Dedifferentiated amniotic fluid mesenchymal stem cell (primary cell): ENCODE measurements at regions not wholly inside any gene's neighbourhood (a gene's known extent, or its start where the extent isn't known, plus 50 kb on each side); places are given as distances from the start of the nearest gene placed in this dataset.

Source experiments
- DNase-seq: peaks from one replicate; pipeline ENCODE4 v3.0.0-alpha.2; 2016; ENCODE audit errors: extremely low spot score

DNA sequence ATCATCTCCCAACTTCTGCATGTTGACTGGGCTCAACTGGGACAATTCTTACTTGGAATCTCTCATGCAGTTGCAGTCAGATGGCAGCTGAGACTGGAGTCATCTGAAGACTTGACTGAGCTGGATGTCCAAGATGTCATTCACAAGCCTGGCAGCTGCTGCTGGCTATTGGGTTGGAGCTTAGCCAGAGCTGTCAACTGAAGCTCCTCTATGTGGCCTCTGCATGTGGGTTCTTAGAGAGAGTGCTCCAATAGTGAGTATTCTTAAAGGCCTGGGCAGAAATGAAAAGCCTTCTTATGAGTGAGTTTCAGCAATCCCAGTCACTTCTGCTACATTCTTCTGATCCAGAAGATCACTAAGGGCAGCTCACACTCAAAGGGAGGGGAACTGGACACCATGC is 440.9 kb downstream of the LRIG3 start:
- DNase-seq = no peak

DNA sequence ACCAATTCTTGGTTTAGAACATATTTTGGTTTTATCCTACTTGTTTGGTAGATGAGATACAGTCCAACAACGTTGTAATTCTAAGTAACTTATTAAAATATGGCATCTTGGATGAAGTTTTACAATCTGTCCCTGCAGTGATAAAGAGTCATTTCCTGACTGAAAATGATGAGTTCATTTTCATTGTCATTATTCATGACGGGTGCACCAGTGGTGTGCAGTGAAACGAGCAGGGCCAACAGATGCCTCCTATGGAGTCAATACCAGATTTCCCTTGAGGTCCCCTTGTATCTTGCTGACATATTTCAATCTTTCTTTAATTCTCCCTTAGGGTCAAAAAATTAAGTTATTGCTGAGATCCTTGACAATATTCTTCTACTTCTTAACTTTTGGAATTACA is 438.5 kb downstream of the LRIG3 start:
- no peak for DNase-seq

- no peak for DNase-seq
Measured at GRCh38 chr12:58487255-58487654, 433.0 kb downstream of the LRIG3 start.

DNA sequence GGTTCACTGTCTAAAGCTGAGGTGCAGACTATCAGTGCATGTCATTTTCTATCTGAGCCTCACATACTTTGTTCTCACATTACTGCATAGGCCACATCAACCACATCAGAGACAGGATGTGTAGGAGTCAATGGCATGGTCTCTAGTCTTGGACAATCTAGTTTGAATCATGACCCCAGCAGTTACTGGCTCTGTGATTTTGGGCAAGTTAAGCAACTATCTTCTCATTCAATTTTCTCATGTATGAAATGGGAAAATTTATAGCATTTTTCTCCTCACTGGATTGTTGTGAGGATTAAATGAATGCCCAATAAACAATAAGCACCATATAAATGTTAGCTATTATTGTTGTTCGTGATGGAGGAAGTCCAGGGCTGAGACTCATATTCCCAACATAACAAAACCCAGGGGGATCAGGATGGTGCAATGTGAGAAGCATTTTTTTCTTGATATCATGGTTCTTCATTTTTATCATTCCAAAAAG is 432.6 kb downstream of the LRIG3 start:
- peak; percentile 36 for DNase-seq

- DNase-seq = no peak
Measured at GRCh38 chr12:58489394-58489793, 430.9 kb downstream of the LRIG3 start.

DNA sequence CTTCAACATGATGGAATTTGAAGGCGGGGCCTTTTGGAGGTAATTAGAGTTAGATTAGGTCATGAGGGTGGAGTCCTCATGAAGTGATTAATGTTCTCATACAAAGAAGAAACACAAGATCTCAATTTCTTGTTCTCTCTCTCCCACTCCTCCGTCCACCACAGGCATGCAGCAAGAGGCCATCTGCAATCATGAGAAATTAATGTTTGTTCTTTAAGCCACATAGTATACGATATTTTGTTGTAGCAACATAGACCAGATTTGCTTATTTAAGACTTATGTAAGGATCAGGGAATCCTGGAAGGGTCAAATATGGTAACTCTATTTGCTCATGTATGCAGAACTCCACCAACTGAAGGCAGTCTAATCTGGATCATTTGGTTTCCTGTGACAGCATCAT is 429.0 kb downstream of the LRIG3 start:
- peak; percentile 81 for DNase-seq

DNA sequence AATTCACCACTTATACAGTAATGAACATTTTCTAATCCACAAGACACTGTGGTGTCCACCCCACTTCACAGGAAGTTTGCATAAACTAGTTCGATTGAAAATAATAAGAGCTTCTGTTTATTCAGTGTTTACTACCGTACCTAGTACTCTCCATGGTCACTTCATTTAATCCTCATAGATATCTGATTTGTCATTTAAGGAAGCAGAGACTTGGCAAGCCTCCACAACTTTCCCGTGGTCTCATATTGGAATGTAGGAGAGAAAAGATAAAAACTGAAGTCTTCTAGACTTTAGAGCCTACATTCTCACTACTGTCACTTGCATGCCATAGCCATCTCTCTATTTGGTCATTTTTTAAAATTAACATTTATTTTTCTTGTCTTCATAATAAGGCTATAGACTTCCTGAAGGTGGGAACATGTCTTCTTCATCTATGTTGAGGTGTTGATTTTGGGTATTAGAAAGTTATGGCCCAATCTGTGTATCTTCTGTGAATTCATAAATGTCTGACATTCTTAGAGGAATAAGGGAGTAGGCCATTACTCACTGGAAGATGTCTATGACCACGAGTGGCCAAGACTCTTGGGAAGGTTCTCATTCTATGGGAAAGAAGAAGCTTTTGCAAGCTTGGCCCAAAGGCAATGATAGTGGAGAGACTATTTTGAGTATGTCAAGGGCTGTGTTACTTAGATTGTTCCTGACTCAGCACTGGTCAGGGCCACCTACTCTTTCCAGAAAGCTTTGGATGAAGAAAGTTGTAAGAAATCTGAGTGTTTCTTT is 423.7 kb downstream of the LRIG3 start:
- no peak for DNase-seq

- DNase-seq = no peak
Measured at GRCh38 chr12:58500399-58500798, 419.9 kb downstream of the LRIG3 start.

GRCh38 chr12:58502226-58502625 is 418.1 kb downstream of the LRIG3 start:
- no peak for DNase-seq

DNA sequence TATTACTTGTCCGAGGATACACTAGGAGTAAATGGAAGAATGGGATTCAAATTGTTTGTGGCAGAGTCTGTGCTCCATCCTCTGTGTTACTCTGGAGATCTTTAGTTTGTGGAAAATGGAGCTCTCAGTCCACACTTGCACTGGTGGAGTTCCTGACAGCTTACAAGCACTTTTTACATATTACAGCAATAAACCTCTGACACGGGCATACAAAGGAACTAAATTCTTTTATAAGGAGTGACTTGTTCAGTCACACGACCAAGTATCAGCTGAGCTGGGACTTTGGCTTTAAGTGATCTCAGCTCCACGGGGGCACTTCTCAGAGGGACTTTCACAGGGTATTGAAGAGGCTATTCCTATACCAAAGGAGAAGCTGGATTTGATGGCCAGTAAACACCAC is 417.5 kb downstream of the LRIG3 start:
- no peak for DNase-seq

DNA sequence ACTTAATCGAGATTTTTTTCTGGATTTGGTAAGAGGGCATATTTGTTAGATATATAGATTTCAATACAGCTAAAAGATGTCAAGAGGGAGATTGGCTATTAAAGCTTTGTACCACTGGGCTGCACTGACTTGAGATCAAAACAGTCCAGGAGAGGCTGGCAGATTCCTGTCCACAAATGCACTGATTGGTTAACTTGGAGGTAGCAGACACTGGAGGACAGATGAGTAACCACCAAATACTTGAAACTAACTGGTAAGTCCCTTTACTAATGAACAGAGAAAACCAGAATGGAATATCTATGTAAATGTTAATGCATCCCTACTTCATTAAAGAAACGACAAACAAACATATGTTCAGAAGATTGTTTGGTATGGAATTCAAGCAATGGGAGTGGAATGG is 416.6 kb downstream of the LRIG3 start:
- DNase-seq = no peak

GRCh38 chr12:58504143-58504938 is 416.0 kb downstream of the LRIG3 start:
- DNase-seq = no peak

GRCh38 chr12:58509116-58509885 is 411.0 kb downstream of the LRIG3 start:
- DNase-seq = no peak

DNA sequence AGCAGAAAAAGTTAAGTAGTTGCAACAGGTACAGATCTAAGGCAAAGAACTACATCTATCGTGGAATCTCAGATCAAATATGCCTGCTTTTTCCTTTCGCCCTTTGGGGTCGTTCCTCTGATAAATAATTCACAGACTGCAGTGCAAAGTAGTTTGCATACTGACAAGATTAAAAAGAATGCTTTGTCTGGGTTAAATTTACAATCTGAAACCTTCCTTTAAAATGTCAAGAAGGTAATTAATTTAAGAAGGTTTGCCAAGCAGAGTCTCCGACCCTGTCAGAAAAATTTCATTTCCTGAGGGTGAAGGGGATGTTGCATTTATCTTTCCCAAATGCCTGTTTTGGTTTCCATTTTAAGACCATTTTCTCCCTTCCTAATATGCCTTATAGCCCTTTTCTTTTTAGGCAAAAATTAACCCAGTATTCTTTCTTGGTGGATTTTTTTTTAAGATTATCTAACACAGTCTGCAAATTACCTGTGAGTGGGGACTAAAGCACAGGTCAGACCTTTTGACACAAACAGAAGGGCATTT is 406.9 kb downstream of the LRIG3 start:
- no peak for DNase-seq

DNA sequence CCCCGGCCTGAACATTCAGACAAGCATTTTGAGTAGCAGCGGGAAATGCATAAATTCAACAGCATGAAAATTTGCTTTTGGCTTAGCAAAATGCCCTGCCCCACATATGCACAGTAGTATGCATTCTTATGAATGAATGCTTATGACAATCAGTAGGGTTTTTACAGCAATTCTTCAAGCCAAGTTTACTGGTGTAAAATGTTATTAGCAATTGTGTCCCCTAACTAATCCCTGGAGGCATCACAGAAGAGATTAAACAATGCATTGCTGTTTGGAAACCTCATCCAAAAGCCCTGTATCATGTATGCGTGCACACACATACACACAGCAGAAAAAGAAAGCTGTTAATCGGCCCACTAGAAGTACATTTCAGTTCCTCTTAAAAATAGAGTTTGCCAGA is 406.5 kb downstream of the LRIG3 start:
- DNase-seq = no peak

GRCh38 chr12:58519839-58520238 is 400.5 kb downstream of the LRIG3 start:
- no peak for DNase-seq

DNA sequence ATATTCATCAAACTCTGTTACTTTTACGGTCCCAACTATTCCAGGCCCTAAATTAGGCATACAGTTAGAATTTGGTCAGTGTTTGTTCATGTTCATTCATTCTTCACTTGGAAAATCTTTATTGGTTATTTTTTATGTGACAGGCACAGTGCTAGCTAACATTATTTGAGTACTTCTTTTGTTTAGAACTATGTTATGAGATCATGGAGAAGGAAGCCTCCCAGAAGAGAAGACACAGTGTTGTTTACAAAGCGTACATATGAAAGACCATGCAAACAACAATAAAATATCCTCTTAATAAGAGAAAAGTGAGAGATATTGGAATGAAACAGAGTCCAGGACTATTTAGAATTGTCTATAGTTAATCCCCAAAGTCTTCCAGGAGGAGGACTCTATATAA is 399.2 kb downstream of the LRIG3 start:
- no peak for DNase-seq

DNA sequence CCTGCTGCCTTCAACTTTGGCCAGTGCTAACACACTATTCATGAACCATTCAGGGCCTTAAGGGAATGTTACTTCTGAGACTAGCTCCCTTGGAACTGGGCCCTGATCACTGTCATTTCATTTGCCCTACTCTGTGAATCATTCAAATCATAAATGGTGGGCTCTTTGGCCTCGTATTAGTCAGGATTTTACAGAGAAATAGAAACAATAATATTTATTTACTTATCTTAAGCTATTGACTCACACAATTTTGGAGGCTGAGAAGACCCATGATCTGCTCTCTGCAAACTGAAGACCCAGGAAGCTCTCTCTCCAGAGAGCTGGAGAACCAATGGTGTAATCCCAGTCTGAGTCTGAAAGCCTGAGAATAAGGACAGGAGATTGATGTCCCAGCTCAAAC is 398.5 kb downstream of the LRIG3 start:
- DNase-seq = no peak

GRCh38 chr12:58523360-58523759 is 396.9 kb downstream of the LRIG3 start:
- no peak for DNase-seq

- DNase-seq = no peak
Measured at GRCh38 chr12:58528271-58528670, 392.0 kb downstream of the LRIG3 start.

DNA sequence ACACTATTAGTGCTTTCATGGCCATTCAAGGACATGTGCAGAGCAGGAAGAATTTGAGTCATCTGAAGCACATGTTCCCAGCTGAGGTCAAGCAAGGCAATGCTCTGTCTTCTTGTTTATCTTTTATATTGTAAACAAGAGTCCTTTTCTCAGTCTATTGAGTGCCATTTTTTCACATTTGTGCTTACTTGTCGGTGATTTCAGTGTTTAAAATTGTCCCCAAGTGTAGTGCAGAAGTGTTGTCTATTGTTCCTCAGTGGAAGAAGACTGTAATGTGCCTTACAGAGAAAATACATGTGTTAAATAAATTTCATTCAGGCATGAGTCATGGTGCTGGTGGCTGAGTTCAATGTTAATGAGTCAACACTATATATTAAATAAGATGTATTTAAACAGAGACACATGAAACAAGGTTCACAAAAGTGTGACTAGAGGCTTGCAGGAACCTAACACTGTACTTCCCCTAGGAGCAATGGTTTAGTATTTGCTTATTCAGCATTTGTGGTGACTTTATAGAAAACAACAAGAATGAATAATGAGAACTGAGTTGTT is 391.1 kb downstream of the LRIG3 start:
- DNase-seq = no peak
